CD4-positive, alpha-beta T cell treated with Interleukin-6 for 4 hours (primary cell): ENCODE measurements at regions not wholly inside any gene's neighbourhood (a gene's known extent, or its start where the extent isn't known, plus 50 kb on each side); places are given as distances from the start of the nearest gene placed in this dataset.
"Not testable (repeated sequence)": the region's sequence is repeated elsewhere in the genome, so short reads cannot be mapped to it uniquely, and the experiment has no call there.

Source experiments
- DNase-seq: peaks from one replicate; pipeline ENCODE4 v3.0.0-alpha.2; 2020; ENCODE audit warnings: mixed read lengths

DNA sequence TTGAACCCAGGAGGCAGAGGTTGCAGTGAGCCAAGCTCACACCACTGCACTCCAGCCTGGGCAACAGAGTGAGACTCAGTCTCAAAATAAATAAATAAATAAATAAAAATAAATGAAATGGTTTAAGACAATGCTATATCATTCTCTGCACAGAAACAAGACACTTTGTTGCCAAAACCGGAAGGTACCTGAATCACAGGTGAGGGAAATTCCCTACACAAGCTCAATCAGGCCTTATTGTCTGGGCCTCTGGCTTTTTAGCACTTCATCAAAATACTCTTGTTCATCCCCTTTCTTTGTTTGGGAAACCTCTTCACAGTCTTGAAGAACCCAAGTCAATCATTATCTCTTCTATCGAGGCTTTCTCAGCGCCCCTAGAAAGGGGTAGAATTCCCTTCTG lies 166.1 kb upstream of the NPSR1 start:
- DNase-seq, result no peak

DNA sequence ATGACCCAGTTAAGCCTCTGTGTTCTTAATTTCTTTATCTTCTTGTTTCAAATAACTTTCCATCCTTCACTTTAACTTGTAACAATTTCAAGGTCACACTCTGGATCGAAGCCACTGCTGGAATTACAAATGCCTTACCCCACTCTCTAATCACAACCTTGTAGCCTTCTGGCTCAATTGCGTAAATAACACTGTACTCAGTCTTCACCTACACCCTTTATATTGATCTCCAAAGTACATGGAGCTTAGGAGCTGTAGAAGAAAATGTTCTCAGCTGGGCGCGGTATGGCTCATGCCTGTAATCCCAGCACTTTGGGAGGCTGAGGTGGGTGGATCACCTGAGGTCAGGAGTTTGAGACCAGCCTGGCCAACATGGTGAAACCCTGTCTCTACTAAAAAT lies 164.3 kb upstream of the NPSR1 start:
- DNase-seq, result no peak

DNA sequence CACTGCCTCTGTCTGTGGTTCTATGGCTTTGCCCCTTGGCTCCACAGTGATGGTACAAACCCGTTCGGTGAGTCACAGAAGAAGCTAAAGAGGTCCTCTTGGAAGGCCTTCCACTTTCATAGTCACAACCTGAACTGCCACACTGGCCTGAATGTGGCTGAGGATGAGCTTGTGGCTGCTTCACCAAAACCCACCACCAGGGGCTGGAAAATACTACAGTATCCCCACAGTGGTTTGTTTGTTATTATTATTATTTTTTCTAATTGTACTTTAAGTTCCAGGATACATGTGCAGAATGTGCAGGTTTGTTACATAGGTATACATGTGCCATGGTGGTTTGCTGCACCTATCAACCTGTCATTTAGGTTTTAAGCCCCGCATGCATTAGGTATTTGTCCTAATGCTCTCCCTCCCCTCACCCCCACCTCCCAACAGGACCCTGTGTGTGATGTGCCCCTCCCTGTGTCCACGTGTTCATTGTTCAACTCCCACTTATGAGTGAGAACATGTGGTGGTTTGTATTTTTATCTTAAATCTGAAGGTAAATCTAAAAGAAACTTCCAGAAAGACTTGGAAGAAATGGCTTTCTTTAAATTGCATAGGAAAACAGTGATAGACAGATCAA lies 160.8 kb upstream of the NPSR1 start:
- no peak for DNase-seq

DNA sequence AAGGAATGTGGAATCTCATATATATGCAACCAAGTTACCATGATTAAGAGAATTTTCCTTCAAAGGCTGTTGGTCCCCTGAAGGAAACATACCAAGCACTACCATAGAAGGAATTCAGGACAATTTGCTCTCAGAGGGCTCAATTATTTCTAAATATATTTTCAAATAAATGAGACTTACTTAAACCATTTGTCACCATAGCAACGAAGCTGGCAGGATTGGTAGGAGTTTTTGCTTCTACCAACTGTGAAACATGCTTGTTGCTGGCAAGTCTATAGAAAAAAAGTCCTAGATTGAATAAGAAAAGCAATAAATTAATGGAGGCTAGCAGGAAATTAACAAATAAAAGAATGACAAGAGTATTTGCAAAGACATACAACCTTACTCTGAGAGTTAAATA lies 156.9 kb upstream of the NPSR1 start:
- no peak for DNase-seq

DNA sequence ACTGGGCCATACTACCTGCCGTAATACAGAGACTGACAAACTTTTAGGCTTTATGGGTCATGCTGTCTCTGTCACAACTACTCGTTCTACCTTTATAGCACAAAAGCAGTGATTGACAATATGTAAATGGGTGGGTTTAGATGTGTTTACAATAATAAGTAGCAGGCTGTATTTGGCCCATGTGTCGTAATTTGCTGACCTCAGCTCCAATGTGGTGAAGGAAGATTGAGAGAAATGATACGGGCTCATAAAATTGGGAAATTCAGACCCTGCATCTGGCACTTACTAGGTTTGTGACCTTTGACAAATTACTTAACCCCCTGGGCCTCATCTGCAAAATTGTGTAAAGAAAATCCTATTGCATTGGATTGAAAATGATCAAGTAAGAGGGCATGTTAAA lies 150.8 kb upstream of the NPSR1 start:
- no peak for DNase-seq

DNA sequence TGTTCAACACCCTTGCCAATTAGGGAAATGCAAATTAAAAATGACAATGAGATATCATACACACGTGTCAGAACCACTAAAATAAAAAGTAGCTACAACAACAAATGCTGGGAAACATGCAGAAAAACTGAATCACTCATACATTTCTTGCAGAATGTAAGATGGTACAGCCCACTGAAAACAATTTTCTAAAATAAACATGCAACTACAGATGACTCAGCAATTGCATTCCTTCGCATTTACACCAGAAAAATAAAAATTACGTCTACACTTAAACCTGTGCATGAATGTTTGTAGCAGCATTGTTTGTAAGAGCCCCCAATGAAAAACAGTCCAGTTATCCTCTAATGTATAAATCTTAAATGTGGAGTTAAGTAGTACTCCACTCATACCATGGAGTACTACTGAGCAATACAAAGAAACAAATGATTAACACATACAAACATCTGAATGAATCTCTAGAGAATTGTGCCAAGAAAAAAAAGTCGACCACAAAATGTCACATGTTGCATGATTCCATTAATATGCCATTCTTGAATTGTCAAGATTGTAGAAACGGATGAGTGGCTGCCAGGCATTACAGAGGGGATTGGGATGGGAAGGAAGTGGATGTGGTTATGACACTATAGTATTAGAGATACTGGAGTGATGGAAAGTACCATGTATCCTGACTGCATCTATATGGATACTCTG lies 134.6 kb upstream of the NPSR1 start:
- no peak for DNase-seq

DNA sequence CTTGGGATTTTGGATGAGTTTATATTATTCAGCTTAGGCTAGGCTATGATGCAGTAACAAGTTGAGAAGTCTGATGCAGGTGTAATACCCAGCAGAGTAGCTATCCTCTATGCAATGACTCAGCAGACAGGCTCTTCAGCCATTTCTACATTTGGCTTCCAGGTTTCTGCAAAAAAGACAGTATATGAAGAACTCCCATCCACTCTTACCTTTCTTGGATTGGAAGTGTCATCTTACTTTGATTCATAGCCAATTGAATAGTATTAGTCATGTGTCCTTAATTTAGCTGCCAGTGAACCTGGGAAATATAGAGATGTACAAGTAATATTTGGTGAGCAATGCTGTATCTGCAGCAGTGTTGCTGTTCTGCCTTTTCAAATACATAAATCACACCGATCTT lies 127.8 kb upstream of the NPSR1 start:
- no peak for DNase-seq

DNA sequence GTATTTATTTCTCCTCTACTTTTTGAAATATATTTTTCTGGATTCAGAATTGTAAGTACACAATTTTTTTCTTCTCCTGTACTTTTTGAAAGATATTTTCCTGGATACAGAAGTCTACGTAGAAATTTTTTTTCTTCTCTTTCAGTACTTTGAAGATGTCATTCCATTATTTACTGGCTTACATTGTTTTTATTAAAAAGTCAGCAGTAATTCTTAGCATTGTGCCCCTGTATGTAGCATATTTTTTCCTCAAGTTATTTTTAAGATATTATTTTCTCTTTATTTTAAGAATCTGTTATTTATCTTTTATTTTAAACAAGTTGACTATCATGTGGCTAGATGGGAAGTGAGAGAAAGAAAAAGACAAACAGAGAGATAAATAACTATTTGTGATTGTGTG lies 119.0 kb upstream of the NPSR1 start:
- no peak for DNase-seq

DNA sequence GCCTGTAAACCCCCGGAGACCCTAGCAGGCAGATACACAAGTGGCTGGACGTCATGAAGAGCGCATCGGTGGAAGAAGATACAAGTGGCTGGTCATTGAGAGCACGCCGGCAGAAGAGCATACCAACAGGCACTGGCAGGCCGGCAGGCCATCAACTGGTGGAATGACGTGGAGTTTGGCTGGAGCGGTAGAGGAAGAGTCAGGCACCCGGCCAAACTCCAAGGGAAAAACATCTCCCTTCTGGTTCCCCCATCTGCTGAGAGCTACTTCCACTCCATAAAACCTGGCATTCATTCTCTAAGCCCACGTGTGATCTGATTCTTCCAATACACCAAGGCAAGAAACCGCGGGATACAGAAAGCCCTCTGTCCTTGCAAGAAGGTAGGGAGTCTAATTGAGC lies 113.4 kb upstream of the NPSR1 start:
- no peak for DNase-seq

DNA sequence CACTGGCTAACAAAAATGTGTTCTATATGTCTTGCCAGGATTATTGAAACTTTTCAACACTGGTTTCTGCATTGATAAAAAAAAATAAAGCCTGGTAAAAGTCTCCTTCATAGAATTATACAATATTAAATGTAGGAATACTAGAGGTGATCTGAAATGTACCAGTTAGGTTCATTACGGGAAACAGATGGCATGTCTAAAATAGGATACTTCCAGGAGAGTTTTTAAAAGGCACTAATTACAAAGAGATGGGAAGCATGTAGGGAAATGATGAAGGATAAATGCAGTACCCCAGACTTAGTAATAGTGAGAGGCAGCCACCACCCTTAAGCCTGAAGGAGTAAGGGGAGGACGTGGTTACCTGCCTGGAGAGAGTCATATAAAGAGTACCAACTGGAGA lies 107.0 kb upstream of the NPSR1 start:
- DNase-seq, result no peak

DNA sequence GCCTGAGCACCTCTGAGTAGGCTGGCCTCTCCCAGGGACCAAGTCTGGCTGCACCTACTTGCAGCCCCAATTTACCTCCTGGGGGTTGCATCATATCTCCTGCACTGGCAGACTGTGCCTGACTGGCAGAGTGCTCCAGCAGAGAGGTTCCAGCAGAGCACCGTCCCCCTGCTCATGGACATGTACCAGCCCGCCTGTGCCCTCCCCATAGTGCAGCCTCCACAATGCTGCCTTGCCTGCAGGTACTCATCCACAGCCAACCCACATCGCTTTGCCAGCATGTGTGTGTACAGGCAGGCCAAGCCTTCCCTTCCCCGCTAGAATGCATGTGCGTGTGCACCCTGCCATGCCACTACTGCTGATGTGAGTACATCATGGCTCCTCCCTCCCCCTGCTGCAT lies 105.5 kb upstream of the NPSR1 start:
- no peak for DNase-seq

DNA sequence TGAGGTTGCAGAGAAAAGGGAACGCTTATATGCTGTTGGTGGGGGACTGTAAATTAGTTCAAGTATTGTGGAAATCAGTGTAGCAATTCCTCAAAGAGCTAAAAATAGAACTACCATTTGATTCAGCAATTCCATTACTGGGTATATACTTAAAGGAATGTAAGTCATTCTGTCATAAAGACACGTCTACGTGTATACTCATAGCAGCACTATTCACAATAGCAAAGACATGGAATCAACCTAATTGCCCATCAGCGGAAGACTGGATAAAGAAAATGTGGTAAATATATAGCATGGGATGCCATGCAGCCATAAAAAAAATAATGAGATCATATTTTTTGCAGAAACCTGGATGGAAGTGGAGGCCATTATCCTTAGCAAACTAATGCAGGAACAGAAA lies 100.0 kb upstream of the NPSR1 start:
- no peak for DNase-seq

DNA sequence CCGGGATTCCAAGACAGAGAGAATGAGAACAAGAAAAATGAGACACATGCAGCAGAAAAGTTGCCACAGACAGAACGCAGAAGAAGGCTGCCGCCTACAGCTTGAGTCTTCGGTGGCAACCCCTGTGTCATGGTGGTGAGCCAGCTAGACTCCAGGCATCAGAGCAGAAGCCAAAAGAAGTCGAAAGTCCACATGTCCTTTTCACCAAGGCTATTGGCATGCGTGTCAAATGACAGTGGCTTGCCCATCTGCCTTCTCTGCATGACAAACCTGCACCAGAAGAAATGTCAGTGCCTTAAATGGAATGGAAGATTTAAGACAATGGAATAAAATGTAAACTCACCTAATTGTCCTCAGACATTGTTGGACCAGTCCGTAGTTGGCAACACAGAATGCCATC lies 93.9 kb upstream of the NPSR1 start:
- no peak for DNase-seq

DNA sequence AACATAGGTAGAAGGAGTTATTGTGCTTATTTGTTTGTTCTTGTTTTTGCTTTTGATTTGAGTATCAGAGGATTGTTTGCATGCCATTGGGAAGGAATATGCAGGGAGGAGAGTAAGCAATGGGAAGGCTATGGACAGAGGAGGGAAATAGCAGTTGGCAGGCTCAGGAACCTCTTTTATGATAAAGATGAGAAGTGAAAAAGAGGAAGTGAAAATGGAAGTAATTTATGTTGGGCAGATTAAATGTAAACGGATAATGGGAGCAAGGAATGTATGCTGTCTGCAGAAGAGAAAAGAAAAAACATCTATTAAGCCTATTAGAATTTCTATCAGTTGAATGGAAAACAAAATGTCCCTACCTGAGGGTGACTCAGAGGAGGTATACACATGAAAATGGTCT lies 90.1 kb upstream of the NPSR1 start:
- no peak for DNase-seq

DNA sequence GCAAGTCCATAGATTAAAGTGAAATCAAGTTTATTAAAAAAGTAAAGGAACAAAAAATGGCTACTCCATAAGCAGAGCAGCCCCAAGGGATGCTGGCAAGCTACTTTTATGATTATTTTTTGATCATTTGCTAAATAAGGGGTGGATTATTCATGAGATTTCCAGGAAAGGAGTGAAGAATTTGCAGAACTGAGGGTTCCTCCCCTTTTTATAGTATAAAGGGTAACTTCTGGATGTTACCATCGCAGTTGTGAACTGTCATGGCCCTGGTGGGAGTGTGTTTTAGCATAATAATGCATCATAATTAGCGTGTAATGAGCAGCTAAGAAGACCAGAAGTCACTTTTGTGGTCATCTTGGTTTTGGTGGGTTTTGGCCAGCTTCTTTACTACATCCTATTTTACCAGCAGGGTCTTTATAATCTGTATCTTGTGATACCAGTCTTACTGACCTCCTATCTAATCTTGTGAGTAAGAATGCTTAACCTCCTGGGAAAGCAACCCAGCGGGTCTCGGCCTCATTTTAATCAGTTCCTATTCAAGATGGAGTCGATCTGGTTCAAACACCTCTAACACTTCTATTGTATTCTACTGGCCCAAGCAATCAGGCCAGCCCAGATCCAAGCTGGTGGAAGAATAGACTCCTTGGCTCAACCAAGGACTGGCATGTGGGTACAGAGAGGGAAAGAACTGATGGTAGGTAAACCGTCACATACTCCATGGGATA lies 87.9 kb upstream of the NPSR1 start:
- no peak for DNase-seq

DNA sequence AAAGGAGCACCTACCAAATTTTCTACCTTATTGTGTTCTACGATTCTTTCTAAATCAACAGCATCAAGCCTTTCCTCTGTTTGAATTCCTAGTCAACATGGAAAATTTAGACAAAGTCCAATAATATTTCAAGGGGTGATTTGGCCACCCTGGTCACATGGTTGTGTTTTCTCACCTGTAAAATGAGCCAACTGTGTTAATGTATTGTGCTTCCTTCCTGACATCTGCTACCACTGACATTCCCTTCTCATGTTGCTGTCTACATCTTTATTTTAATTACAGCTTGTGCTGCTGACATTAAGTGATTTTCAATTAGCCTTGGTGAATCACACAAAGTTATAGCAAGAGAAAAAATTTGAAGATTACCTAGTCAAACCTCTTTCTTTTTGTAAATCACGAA lies 83.0 kb upstream of the NPSR1 start:
- no peak for DNase-seq

DNA sequence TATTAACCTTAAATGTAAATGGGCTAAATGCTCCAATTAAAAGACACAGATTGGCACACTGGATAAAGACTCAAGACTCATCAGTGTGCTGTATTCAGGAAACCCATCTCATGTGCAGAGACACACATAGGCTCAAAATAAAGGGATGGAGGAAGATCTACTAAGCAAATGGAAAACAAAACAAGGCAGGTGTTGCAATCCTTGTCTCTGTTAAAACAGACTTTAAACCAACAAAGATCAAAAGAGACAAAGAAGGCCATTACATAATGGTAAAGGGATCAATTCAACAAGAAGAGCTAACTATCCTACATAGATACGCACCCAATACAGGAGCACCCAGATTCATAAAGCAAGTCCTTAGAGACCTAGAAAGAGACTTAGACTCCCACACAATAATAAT lies 80.1 kb upstream of the NPSR1 start:
- not testable (repeated sequence) for DNase-seq

DNA sequence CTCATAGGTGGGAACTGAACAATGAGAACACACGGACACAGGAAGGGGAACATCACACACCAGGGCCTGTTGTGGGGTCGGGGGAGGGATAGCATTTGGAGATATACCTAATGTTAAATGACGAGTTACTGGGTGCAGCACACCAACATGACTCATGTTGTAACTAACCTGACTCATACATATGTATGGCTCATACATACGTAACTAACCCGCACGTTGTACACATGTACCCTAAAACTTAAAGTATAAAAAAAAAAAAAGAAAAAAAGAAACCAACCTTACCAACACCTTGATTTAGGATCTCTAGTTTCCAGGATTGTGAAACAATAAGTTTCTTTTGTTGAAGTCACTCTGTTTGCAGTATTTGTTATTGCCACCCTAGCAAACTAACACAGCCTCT lies 76.3 kb upstream of the NPSR1 start:
- DNase-seq, result not testable (repeated sequence)

DNA sequence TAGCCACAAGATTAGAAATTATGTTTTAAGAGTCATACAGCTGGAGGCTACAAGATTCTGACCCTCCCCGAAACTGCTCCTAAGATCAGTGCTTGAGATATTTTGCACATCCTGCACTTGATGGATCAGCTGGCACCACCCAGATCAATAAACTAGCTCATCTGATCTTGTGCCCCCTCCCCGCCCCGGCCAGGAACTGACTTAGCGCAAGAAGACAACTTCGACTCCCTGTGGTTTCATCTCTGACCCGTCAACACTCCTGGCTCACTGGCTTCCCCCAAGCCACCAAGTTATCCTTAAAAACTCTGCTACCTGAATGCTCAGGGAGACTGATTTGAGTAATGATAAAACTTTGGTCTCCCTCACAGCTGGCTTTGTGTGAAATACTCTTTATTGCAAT lies 73.5 kb upstream of the NPSR1 start:
- DNase-seq, result no peak

DNA sequence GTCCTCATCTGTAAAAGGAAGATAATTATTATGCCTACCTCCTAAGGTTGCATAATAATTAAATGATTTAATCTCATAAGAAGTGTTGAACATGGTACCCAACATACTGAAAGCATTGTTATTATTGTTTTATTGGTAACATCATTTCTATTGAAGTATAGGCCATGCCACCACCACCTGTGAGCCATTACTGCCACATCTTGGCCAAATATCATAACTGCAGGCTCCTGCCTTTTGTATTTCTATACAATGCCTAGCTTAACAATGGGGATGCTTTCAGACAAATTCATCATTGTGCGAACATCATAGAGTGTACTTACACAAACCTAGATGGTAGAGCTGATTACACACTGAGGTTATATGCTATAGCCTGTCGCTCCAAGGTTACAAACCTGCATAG lies 61.1 kb upstream of the NPSR1 start:
- no peak for DNase-seq

DNA sequence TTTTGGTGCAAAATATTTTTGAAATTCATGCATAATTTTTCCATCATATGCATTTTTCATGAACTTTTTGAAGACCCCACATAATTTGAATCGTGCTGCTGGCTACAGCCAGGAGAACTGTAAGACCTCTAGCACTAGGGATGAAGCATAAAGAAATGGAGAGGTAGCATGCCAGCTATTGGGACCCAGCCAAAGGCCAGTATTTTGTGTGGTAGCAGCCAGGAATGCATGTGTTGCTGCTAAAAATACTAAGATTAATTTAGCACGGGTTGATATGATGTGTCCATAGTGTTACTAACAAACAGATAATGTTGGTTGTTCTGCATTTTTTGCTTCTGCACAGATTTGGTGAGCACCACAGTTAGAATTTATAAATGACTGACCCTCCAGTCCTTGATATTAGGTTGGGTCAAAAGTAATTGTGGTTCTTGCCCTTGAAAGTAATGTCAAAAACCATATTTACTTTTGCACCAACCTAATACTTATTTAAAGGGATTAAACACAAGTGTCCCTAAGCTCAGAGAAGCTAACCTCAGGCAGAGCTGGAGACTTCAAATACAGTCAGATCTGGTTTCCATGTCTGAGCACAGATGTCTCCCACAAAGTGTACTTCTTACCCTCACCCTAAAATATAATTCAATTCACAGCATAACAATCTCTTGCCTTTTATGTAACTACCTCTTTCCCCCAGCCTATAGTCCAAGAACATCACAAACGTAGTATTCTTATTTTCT lies 54.1 kb upstream of the NPSR1 start:
- no peak for DNase-seq
